Type B pancreatic cell (in vitro differentiated cells): ENCODE measurements at regions not wholly inside any gene's neighbourhood (a gene's known extent, or its start where the extent isn't known, plus 50 kb on each side); places are given as distances from the start of the nearest gene placed in this dataset.

Experiments used
- DNase-seq: peaks from one replicate; pipeline ENCODE4 v3.0.0; 2021; ENCODE audit warnings: mixed read lengths; ENCODE audit not compliant: unreplicated experiment; ENCODE audit errors: extremely low spot score
- H3K27ac Mint-ChIP-seq: 2 replicates; pipeline ENCODE4 v1.8.0; 2021; ENCODE audit warnings: mild to moderate bottlenecking, mixed read lengths
- H3K27me3 Mint-ChIP-seq: 2 replicates; pipeline ENCODE4 v1.8.0; 2021; ENCODE audit warnings: mixed read lengths
- H3K36me3 Mint-ChIP-seq: 2 replicates; pipeline ENCODE4 v1.8.0; 2021; ENCODE audit warnings: mixed read lengths
- H3K4me1 Mint-ChIP-seq: one replicate; pipeline ENCODE4 v1.8.0; 2021; ENCODE audit warnings: mixed read lengths; ENCODE audit not compliant: unreplicated experiment
- H3K4me3 Mint-ChIP-seq: 2 replicates; pipeline ENCODE4 v1.8.0; 2021; ENCODE audit warnings: mild to moderate bottlenecking, mixed read lengths
- H3K9me3 Mint-ChIP-seq: 2 replicates; pipeline ENCODE4 v1.8.0; 2021; ENCODE audit warnings: mixed read lengths
- CTCF ChIP-seq: fragments of 200-600 bp; sonication (generic); conservative IDR thresholded peaks from 2 replicates; pipeline ENCODE4 v1.5.0; 2021; ENCODE audit warnings: antibody characterized with exemption, mild to moderate bottlenecking

DNA sequence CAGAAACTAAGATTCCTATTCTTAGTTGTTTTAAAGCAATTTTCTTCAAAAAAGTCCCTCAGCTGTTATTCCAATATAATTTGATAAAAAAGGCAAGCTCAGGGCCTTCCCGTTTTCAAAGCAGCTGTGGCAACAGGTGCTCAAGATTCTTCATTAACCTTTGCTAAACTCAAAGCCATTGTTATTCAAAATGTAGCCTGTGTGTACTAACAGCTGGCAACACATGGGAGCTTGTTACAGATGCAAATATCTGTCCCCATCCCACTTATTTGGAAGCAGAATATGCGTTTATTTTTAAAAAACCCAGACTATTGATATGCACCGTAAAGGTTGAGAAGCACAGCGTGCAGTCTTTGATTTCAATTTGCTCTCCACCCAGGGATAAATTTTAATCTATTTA, 210.4 kb upstream of the SYT10 start:
- no peak for TF ChIP-seq CTCF
- H3K27me3 Mint-ChIP-seq: no peaks in the 10 kb centered on the region
- no peak for DNase-seq
- H3K27ac Mint-ChIP-seq: no peak overlapping the region
- no peaks in the 10 kb centered on the region for H3K4me1 Mint-ChIP-seq
- H3K9me3 Mint-ChIP-seq: no peaks in the 10 kb centered on the region
- H3K36me3 Mint-ChIP-seq: no peaks in the 10 kb centered on the region
- H3K4me3 Mint-ChIP-seq: no peak overlapping the region

GRCh38 chr12:33650832-33651231, 211.2 kb upstream of the SYT10 start:
- Mint-ChIP-seq H3K27ac (no peak overlapping the region), H3K27me3 (no peaks in the 10 kb centered on the region), H3K9me3 (no peaks in the 10 kb centered on the region), H3K4me1 (no peaks in the 10 kb centered on the region), H3K4me3 (no peak overlapping the region), H3K36me3 (no peaks in the 10 kb centered on the region)
- no peak for TF ChIP-seq CTCF
- DNase-seq: no peak

GRCh38 chr12:33653362-33653761, 213.7 kb upstream of the SYT10 start:
- Mint-ChIP-seq H3K4me1 (no peaks in the 10 kb centered on the region), H3K9me3 (no peaks in the 10 kb centered on the region), H3K36me3 (no peaks in the 10 kb centered on the region), H3K27ac (no peak overlapping the region), H3K4me3 (no peak overlapping the region), H3K27me3 (no peaks in the 10 kb centered on the region)
- no peak for TF ChIP-seq CTCF
- no peak for DNase-seq

DNA sequence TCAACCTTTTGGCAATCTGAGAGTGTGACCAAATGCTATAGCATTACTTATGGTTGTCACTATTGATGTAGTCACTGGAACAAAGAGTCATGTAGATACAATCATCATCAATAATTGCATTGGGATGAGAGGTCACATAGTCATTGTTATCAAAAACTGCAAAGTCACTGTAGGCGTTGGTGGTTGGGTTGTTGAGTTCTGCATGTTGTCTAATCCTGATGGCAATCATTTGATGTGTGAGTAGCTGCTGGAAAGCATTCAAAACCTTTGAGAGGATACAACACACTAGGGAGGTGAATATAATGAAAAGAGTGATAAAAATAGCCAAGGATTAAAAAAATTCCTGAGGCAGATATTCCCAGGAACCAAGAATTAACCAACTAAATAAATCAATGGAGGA, 214.7 kb upstream of the SYT10 start:
- H3K27me3 Mint-ChIP-seq: no peaks in the 10 kb centered on the region
- H3K27ac Mint-ChIP-seq: no peak overlapping the region
- DNase-seq: no peak
- H3K4me3 Mint-ChIP-seq: no peak overlapping the region
- no peak for TF ChIP-seq CTCF
- H3K36me3 Mint-ChIP-seq: no peaks in the 10 kb centered on the region
- H3K4me1 Mint-ChIP-seq: no peaks in the 10 kb centered on the region
- H3K9me3 Mint-ChIP-seq: no peaks in the 10 kb centered on the region

DNA sequence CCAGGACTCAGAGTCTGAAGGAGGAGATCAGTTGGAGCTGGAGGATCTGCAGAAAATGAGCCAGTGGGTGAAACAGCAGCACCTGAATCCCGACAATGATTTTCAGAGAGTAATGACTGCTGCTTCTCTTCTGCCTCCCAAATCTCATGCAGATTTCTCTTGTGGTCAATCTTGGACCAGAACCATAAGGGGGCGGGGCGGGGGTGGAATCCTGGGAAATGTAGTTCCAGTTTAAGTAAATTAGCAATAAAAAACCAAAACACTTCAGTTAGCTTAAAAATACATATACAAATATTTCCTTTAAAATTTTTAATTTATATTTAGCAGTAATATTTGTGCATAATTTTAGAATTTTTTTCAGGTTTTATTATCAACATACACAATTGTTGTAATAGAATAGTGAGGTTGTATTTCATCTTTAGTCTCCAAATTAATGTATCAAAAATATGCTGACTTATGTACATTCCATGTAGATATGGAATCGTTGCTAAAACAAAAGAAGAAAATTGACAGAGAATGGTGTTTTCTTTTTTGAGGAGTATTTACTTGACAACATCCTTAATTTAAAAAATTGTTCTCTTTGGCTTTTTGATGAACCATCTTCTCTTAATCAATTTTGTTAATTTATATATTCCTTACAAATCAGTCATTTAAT, 223.5 kb upstream of the SYT10 start:
- Mint-ChIP-seq H3K9me3 (no peaks in the 10 kb centered on the region), H3K27me3 (no peaks in the 10 kb centered on the region), H3K4me1 (no peaks in the 10 kb centered on the region), H3K4me3 (no peak overlapping the region), H3K36me3 (no peaks in the 10 kb centered on the region), H3K27ac (no peak overlapping the region)
- DNase-seq: no peak
- TF ChIP-seq CTCF: no peak

- no peaks in the 10 kb centered on the region for H3K4me1 Mint-ChIP-seq
- DNase-seq: no peak
- no peak overlapping the region for H3K27ac Mint-ChIP-seq
- H3K36me3 Mint-ChIP-seq: no peaks in the 10 kb centered on the region
- H3K27me3 Mint-ChIP-seq: no peaks in the 10 kb centered on the region
- TF ChIP-seq CTCF: no peak
- H3K4me3 Mint-ChIP-seq: no peak overlapping the region
- H3K9me3 Mint-ChIP-seq: peaks cover 5% of the 10 kb centered on the region
These were observed 229.7 kb upstream of the SYT10 start for GRCh38 chr12:33669349-33669748.
